GM19452 (cell line): ENCODE measurements at regions not wholly inside any gene's neighbourhood (a gene's known extent, or its start where the extent isn't known, plus 50 kb on each side); places are given as distances from the start of the nearest gene placed in this dataset.

Experiments
- ATAC-seq: cut with Tn5 transposase; IDR thresholded peaks from one replicate; pipeline ENCODE4 v1.9.1; 2021; ENCODE audit not compliant: unreplicated experiment

DNA sequence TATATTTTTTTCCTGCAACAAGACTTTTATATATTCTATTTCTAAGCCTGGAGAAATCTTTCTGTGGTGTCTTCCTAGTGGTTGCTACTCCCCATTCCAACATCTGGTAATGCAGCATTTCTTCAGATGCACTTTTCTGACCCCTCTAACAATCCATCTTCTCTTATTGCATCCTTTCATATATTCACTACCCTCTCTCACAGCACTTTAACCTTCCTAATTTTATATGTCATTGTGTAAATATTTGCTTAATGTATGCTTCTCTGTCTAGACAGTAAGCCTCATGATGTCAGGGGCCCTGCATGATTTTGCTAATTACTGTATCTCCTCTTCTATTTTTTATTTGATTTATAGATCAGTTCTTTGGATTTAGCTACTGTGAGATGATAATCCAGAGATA lies 701.6 kb downstream of the KCNA4 start:
- ATAC-seq, result no peak

DNA sequence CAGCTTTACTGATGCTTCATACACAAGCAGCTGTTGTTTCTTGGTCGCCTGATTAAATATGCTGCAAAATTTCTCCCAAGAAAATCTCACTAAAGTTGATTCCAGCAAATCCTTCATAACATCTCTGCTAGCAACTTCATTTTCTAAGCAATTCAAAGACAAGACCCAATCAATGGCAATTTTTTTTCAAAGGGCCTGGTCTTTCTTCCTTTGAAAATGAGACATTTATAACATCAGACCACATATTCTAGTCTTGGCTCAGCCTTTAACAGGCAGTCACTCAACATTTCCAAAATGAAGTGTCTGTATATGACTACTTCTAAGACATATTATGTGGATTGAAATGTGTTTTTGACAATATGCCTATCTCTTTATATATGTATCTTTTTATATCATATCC lies 702.6 kb downstream of the KCNA4 start:
- ATAC-seq, result no peak

DNA sequence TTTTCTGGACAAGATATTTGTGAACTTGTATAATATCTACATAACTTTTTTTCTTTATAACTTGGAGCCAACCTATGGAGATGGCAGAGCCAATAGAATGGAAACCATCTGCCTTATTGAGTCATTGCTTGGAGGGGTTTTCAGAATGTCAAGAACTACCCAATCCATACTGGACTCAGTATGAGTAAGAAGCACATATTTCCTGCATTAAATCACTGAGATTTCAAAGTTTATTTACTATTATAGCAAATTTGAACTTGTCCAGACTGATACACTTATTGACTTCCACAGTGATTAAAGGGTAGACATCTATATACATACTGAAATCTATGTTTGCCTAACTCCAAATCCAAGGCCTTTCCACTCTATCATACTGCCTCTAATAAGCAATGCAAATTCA lies 704.0 kb downstream of the KCNA4 start:
- ATAC-seq, result no peak

DNA sequence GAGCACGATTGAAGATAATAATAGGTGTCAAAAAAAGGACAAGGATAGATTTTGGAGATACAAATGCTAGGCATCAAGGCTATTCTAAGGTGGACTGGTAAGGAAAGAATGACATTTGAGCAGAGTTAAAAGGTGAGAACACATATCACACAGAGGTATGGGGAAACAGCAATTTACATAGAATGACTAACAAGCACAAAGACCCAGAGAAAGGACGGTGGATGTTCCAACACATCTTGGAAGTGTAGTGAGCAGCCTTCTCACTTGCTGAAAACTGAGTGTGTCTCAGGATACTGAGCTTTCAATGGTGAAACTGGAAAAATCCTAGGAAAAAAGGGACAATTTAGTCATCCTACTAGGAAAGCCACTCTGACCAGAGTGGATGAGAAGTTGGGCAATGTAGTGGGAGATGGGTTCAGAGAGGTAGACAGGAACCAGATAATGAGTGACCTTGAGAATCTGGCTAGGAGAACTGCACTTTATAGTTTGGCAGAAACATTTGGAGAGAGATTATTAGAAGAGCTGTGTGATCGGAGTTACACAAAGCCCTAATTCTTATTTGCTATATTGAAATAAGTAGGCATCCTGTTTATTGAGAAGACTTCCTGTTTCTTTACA lies 706.0 kb downstream of the KCNA4 start:
- no peak for ATAC-seq

DNA sequence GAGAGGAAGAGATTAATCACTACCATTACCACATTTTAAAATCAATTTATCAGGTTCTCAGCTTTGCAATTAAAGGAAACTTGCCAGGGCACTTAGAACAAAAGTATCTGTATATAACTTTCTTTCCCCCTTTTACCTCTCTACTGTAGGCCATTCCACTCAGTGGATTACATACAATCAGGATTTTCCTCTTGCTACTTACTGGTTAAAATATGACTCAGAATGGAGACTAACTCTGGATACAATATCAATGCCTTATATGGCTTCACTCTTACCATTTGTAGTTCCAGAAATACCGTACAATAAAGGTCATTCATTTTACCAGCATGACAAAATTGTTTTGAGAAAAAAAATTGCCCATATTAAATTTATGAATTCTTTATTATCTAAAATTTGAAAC lies 706.8 kb downstream of the KCNA4 start:
- no peak for ATAC-seq

DNA sequence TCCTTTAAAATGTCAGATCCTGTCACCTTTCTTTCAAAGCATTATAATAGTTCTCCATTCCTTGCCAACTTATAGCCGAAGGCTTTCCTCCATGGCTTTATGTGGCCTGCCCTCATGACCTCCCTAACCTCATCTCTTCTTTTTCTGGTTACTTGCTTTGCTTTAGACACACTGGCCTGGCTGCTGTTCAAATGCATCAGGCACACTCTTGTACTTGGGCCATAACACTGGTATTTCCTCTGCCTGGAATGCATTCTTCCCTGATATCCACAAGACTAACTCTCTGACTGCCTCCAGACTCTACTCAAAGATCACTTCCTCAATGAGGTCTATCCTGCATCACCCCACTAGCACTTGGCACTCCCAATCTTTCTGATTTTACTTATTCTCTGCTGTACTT lies 710.3 kb downstream of the KCNA4 start:
- no peak for ATAC-seq

DNA sequence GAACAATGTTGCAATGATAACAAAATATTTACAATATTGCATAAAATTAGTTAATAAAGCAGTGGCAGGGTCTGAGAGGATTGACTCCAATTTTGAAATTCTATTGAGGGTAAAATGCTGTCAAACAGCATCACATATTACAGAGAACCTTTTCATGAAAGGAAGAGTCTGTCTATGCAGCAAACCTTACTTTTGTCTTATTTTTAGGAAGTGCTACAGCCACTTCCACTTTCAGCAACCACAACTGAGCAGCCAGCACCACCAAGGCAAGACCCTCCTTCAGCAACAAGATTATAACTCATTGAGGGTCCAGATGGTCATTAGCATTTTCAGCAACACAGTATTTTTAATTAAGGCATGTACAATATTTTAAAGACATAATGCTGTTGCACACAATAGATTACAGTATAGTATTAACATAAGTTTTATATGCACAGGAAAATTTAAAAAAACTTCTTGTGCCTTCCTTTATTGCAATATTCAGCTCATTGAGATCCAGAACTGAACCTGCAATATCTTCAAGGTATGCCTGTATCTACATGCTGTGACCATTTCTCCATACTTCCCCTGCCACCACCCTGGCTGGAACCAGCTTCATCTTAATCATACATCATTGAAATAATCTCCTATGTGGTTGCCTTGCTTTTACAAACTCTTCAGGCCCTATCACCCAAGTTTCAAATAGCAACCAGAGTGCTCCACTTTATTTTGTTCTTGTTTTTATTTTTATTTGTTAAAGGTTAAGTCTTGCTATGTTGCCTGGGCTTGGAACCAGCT lies 711.2 kb downstream of the KCNA4 start:
- ATAC-seq, result no peak

DNA sequence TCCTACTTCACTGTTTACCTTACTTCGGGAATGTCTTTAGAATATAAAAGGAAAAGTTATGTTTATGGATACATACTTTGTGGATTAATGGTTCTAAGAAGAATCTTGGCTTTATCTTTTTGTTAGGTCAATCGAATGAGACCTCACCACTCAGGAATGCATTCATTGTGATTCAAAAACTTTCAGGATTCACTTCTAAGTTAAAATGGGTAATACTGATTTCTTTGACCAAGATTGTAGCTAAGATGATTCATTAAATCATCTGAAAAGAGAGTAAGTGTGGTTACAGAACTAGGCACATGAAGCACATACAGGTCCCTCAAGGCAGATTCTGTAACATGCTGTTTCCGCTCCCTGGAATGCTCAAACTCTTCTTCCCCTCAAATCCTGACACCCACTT lies 716.4 kb downstream of the KCNA4 start:
- no peak for ATAC-seq

DNA sequence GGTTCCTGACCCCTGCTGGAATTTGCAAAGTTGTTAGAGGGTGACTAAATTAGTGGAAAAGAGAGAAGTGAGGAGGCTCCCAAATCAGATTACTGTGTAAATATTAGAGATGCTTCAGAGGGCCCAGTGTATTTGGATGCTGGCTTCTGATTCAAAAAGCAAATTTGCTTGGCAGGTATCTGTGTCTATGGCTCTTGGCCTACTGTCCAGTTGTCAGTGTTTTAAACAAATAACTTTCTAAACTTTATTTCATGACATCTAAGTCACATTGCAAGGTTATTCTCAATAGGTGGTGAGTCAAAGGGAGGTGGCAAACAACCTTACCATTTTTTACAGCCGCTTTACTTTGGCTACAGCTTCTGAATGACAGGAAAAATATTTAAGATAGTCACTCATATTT lies 720.1 kb downstream of the KCNA4 start:
- no peak for ATAC-seq

DNA sequence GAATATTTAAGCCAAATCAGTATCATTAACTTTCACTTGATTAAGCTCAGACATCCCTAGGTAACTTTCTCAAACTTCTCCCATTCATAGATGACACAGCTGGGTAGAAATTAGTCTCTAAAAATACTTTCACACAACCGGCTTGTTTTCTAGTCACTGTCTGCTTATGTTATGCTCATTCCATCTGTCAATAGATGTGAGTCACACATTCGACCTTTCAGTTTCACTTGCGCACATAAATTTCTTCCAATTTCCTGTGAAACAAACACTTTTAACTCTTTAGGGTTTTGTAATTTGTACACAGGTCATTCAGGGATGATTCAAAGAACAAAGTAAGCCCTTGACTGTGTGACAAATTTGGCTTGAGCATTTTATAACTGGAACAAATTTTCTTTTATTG lies 723.0 kb downstream of the KCNA4 start:
- ATAC-seq, result peak; percentile 88

DNA sequence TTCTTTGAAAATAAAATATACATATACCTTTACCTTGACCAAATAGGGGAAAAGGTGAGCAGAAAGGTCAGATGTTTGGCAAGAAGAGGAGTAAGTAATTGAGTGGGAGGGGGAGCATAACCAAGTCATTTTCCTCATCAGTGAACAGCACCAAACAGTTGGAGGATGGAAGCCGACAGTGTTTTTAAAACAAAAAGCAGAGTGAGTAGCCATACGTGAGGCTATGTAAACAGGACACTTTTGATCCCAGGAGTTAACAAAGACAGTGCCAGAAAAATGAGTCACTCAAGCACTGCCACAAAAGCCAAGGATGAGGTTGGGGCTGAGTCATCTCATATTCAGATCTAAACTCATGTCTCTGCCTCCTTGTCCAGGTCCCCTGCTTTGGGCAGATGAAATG lies 734.7 kb downstream of the KCNA4 start:
- no peak for ATAC-seq

DNA sequence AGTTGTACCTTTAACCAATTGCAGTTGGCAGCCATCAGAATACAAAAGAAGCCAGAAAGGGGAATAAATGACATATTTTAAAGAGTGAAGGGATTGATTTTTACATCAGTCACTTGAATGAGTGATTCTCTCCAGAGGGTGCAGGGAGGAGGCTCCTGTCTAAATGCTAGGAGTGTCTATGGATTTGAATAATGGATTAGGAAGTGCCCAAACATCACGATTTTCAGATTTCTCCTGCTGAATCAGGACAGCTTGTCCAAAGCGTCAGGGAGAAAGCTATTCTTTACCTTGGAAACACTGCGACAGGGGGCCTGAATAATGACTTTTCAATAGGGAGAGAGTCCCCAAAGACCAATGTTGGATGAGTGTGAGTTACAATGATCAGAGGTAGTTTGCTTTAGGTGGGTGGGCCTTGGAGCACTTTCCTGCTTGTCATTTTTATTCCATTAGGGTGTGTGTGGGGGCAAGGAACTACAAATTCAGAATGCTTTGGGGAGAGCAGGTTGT lies 735.5 kb downstream of the KCNA4 start:
- ATAC-seq, result no peak

DNA sequence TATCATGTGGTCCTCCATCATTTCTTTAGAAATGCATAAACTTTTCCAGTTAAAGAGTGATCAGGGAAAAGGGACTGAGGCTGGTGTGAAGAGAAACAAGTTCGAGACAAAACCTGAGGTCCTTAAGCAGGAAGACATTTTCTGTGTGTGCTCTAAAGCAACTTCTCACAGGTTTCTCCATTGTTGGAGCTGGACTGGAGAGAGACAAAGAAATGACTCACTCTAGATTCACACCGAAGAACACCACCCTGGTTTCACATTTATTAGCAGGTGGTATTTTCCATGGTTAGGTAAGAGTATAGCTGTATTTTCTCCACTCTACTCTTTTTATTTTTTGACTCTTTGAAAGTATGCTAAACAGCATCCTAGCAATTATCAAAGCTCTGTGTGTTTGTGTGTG lies 736.4 kb downstream of the KCNA4 start:
- no peak for ATAC-seq

DNA sequence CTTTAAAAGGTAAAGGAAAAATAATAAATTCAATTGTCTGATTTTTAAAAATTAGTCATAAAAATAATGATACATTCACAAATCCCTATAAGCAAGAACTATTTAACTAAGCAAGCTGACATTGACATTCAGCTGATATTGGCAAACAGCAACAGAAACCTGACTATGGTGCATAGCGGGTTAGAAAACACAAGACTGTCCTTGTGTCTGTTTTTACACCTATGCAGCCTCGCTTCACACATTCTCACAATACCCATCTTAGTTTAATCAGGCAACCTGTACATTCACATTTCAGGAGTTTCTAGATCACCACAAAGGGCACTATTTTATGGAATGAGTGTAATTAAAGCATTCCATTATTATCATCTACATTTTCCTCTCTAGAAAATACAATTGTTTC lies 737.1 kb downstream of the KCNA4 start:
- no peak for ATAC-seq

DNA sequence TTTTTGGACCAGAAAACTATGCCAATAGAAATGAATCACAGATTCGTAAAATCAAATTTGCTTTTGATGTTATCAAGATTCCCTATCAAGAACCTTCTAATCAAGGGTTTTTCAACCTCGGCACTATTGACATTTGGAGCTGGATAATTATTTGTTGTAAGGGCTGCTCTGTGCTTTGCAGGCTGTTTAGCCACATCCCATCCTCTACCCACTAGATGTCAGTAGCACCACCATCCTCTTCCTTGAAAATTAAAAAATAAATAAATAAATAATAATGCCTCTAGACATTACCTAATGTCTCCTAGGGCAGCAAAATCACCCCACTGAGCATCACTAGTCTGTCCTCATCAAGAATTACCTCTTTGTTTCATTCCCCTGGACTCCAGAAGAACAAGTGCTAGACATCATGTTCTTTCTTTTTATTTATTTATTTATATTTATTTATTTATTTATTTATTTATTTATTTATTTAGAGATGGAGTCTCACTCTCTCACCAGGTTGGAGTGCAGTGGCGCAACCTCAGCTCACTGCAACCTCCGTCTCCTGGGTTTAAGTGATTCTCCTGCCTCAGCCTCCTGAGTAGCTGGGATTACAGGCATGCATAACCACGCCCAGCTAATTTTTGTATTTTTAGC lies 744.7 kb downstream of the KCNA4 start:
- ATAC-seq, result no peak

DNA sequence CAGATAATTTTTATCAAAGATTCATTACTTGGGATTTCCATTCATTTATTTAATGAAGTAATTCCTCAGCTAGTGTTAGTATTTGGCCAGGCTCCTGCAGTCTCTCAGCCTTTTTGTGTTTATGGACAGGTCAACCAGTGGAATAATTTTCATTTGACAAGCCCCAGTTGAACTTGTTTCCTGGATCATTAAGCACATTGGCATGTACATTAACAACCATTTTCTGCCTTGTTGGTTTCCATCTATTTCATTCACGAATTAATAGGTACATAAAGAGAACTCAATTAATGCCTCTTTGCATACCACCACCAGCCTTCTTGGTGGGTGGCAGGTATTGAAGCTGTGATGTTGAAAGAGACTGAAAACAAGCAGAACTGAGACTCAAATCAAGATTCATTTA lies 745.2 kb downstream of the KCNA4 start:
- no peak for ATAC-seq

DNA sequence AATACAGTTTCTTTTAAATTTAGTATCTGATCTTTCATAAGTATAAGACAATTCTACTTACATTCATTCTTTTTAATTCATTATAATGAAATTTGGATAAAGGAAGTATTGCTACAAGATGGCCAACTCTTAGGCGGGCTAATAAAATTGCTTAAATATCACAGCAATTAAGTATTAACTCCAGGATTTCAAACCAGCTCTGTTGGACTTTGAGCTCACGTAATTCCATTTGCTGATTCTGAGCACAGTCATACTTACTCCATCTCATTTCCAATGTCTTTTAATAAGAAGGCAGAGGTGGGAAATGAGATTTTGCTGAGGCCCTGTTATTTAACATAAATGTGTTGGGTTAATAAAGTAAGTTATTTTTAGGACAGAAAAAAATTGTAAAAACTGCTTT lies 748.1 kb downstream of the KCNA4 start:
- no peak for ATAC-seq

DNA sequence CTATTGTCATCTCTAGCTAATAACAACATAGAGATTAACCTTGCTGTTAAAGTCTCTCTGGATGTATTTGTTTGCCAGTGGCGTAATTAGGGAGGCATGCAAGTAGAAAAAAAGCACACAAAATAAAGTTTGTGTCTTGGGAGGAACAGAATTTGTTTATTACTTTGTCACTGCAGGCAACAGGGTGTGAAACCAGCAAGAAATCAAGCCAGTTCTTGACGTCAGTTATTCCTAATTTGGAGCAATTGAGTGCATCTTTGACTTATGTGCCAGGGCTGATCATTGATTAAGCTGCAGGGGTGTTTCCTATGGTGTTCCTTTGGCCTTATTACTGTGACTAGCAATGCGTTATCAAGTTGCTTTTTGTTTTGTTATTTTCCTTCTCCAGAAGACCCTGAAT lies 751.0 kb downstream of the KCNA4 start:
- ATAC-seq, result no peak

DNA sequence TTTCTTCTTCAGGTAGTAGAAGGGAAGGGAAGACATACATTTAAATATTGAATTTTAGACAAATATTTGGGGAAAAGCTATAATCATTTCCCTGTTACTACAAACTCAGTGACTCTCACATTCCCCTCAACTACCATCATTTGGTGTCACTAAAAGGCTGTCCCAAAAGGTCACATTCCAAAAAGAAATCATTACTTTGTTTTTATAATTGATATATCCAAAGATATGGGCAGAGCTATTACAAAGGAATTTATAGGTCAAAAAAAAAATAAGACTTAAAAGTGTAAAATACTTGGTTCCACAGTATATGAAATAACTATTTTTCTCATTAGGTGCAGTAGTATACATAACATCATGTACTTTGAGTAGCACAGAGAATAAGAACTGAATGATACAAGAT lies 751.4 kb downstream of the KCNA4 start:
- no peak for ATAC-seq

DNA sequence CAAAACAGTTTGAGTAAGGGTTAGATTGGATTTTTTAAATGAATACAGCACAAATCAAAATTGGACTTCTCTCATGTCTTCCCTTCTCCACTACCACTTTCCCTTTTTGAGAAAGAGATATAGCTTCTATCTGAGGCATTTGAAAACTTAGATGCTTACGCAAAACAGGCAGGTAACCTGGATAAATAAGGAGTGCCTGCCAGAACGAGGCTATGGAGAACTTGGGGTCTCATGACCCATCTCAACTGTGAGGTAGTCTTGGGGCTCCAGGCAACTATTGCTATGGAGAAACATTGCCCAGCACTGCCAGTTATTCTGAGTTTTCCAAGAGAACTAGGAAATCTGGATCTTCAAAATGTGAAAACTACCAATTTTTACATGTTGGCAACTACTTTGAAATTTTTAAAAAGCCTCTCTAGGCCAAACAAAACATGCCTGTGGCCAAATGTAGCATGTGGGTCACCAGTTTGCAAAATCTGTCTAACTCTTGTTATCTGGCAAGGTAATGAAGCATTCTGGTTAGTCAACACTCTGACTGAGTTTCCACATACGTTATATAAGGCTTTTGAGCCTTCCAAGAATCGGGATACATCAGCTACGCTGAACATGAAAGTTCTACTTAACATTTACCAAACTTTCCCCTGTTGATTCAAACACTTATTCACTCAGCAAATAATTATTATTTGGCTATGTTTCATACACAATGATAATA lies 752.7 kb downstream of the KCNA4 start:
- no peak for ATAC-seq

DNA sequence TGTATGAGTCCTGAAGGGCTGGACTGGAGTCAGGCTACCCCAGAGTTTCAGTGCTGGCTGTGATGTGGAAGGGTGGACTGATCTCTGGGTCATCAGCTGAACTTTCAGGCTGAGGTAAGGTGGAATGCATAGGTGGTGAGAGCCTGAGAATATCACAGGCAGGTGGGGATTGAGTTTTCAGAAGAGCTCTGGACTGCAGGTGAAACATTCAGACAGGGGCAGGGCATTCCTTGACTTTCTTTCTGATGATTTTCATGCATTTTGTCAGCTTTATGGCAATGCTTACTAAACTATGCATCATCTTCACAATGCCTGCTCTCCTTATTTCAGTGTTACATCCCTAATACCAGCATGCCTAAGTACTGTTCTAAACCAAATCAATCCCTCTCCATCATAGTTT lies 755.0 kb downstream of the KCNA4 start:
- ATAC-seq, result no peak
